Peyer's patch (tissue), 4 donors: ENCODE measurements at regions not wholly inside any gene's neighbourhood (a gene's known extent, or its start where the extent isn't known, plus 50 kb on each side); places are given as distances from the start of the nearest gene placed in this dataset.

Experiments
- CTCF ChIP-seq, 6 experiments: fragments of 450-650 bp in 4 of 6; fragments of 200-600 bp in 2 of 6; sonication (generic) in 1 of 6; IDR thresholded peaks; one replicate each; pipeline ENCODE4 v1.5.1; 2017 to 2019; ENCODE audit warnings: antibody characterized with exemption in 6 of 6, mild to moderate bottlenecking in 3 of 6, moderate library complexity in 1 of 6
- POLR2A ChIP-seq, 2 donors: fragments of 450-650 bp; IDR thresholded peaks; one replicate each; pipeline ENCODE4 v1.5.1; 2017; ENCODE audit warnings: antibody characterized with exemption in 2 of 2, mild to moderate bottlenecking in 2 of 2, moderate library complexity in 2 of 2

- no peak for TF ChIP-seq CTCF (IDR thresholded peaks at IDR 0.05)
- no peak for TF ChIP-seq POLR2A (IDR thresholded peaks at IDR 0.05)
Observed at GRCh38 chr6:105966481-105966880, 119.7 kb upstream of the PRDM1 start.
